Coronary artery (tissue), 2 donors: ENCODE measurements at regions not wholly inside any gene's neighbourhood (a gene's known extent, or its start where the extent isn't known, plus 50 kb on each side); places are given as distances from the start of the nearest gene placed in this dataset.

Source experiments
- DNase-seq: peaks from one replicate; pipeline ENCODE4 v3.0.0-alpha.2; 2017; ENCODE audit warnings: low spot score
- H3K27ac ChIP-seq, 2 donors: fragments of 200-600 bp; sonication (generic); one replicate each; pipeline ENCODE4 v1.5.1; 2016 to 2019
- H3K4me3 ChIP-seq: fragments of 200-600 bp; sonication (generic); 2 replicates; pipeline ENCODE4 v1.5.1; 2016; ENCODE audit warnings: mild to moderate bottlenecking, moderate library complexity
- TF ChIP-seq, protein P1 (sequence below): fragments of 200-600 bp; sonication (generic); IDR thresholded peaks from one replicate; pipeline ENCODE4 v1.5.1; 2019; ENCODE audit warnings: antibody characterized with exemption

DNA sequence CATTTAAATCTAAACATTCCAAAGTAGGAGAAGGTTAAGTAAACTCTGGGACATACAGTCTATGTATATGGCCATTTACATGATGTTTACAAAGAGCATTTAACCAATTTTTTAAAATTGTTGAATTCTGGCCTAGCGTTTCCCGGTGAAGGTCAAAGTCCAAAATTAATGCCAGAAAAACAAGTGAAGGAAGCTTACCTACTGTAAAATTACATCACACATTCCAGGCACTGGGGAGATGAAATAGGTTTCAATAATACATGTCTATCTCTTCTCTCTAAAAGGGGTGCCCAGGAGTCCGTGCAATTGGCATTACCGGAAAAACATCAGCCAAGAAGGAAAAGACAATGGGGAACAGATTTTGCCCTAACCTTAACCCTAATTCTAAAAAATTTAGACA is 358.8 kb downstream of the VPS13C start:
- no peak for DNase-seq
- TF ChIP-seq, protein P1, sequence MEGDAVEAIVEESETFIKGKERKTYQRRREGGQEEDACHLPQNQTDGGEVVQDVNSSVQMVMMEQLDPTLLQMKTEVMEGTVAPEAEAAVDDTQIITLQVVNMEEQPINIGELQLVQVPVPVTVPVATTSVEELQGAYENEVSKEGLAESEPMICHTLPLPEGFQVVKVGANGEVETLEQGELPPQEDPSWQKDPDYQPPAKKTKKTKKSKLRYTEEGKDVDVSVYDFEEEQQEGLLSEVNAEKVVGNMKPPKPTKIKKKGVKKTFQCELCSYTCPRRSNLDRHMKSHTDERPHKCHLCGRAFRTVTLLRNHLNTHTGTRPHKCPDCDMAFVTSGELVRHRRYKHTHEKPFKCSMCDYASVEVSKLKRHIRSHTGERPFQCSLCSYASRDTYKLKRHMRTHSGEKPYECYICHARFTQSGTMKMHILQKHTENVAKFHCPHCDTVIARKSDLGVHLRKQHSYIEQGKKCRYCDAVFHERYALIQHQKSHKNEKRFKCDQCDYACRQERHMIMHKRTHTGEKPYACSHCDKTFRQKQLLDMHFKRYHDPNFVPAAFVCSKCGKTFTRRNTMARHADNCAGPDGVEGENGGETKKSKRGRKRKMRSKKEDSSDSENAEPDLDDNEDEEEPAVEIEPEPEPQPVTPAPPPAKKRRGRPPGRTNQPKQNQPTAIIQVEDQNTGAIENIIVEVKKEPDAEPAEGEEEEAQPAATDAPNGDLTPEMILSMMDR, result no peak

DNA sequence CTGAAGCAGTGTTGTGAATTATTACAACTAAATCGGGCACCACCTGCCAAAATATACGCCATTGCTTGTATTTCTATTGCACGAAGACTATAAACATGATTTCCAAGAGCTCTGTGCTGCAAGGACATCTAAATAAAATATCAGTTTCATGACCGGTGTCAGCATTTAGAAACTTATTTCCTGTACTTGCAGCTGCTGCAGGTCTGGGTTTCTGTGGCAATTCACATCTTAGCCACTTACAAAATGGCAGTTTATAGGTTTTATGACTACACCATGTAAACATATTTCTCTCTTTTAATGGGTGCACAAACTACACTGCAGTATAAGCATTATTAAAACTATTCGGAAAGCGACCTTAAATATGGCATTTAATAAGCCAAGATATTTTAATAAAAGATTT is 359.4 kb downstream of the VPS13C start:
- TF ChIP-seq, protein P1, result no peak
- DNase-seq, result no peak
- no peak overlapping the region for H3K27ac ChIP-seq
- no peak overlapping the region for H3K4me3 ChIP-seq

More for the DNA sequence above, 358.8 kb downstream of the VPS13C start:
- Histone ChIP-seq H3K27ac (no peak overlapping the region), H3K4me3 (no peak overlapping the region)

DNA sequence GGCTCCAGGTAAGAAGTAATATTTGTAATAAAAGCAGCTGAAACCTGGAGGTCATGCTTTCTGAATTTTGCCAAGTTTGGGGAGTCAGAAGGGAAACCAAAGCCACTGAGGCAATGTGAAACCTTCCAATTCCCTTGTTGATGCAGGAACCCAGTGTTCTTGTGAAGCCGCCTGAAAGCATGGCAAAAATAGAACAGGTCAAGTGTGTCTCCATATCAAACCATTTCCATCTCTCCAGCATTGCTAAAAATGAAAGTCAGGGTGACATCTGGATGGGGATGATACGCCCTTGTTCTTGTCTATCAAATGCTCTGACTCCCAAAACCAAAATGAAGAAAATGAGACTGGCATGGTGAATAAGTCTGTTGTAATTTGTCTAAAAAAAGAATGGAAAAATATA is 362.5 kb downstream of the VPS13C start:
- no peak for DNase-seq
- TF ChIP-seq, protein P1, result no peak
- no peak overlapping the region for H3K27ac ChIP-seq
- H3K4me3 ChIP-seq, result no peak overlapping the region

DNA sequence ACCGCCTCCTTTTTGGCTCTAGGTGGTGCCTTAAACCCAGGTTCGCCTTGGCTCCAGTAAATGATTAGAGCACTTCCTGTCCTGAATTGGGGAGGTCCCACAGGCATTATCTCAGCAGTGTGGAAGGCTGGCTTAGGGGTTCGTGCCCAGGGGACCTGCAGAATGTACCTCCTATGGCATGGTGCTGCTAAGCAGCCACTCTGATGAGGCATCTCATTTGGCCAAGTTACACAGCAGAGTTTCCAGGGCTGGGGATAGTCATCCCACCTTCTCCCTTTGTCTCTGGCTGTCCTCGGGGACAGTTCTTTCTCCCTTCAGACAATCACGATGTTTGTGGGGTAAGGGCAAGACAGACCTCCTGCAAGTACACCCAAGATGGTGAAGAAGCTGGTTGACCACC is 371.2 kb downstream of the VPS13C start:
- H3K27ac ChIP-seq, result no peak overlapping the region
- TF ChIP-seq, protein P1, result no peak
- DNase-seq, result no peak
- no peak overlapping the region for H3K4me3 ChIP-seq

DNA sequence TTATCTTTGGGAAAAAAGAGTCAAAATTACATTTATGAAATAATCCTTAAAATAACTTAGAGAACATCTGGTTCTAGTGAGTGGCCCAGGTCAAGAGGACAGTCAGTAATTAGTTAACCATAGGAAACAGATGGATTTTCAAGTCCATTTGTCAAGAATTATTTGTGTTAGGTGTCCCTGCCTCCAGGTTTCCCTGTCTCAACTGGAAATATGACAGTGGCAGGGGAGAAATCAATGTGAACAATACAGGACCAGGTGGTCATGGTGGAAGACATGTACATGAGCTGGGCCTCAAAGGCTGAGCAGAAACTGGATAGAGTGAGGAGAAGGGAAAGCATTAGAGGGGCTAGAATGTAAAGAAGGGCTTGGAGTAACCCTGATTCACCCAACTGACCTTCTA is 372.6 kb downstream of the VPS13C start:
- TF ChIP-seq, protein P1, result no peak
- no peak overlapping the region for H3K27ac ChIP-seq
- DNase-seq, result no peak
- no peak overlapping the region for H3K4me3 ChIP-seq

DNA sequence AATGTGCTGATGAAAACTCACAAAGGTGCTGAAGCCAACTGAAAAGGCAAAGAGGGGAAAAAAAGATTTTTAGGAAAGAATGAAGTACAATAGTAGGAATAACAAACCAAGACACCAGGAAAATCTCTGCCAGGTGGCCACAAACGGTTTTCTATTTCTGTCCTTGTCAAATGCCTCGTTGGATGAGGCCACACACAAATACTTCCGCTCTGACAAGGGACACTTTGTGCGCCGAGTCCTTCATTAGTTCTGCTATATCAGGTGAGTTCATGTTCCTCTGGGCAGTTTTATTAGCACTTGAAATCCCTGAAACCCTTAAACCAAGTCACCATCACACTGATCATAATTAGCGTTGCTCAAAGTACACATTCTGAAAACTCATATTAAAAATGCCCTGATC is 373.1 kb downstream of the VPS13C start:
- no peak for DNase-seq
- no peak overlapping the region for H3K27ac ChIP-seq
- no peak overlapping the region for H3K4me3 ChIP-seq
- TF ChIP-seq, protein P1, result no peak

DNA sequence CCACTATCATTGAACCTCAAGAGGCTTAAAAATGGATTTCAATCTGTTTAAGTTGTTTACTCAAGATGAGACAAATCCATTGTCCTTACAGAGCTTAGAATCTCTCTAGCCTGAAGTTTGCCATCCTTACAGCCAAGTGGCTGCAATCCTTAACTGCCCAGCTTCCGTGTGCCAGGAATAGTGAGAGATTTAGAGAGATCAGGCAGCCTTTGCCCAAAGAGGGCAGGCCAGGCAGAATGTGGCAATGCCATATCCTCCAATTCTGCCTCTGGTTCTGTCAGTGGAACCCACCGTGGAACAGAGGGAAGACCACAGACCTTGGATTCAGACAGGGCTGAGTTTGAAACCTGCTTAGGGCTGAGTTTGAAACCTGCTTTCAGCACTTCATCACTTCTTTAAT is 374.3 kb downstream of the VPS13C start:
- Histone ChIP-seq H3K27ac (no peak overlapping the region), H3K4me3 (no peak overlapping the region)
- TF ChIP-seq, protein P1, result no peak
- DNase-seq, result no peak
